ENCODE measurements at regions not wholly inside any gene's neighbourhood (a gene's known extent, or its start where the extent isn't known, plus 50 kb on each side); places are given as distances from the start of the nearest gene placed in this dataset.

DNA sequence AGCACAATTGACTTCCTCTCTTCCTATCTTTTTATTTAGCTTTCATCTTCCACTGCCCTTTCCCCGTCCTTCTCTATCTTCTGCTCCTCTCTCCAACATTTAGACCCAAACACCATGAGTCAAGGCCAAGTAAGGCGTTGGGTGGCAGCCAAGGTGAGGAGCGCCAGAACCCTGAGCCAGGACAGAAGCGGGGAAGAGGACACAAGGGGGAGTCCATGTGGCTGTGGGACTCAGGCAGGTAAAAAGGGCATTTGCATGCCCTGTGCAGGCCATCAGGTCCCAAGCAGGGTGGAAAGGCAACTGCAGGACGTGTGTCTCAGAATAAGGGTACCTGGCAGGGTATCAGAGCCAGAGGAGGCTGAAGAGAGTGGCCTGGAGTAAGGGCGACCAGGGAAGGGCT, 192.4 kb upstream of the PFKP start:
- no peaks in the 10 kb centered on the region for H3K36me3 ChIP-seq (ENCODE audit: low read depth)
- DNase-seq (ENCODE audit: low spot score) (no peak), ATAC-seq (ENCODE audit: low read depth) (no peak)
- no peak overlapping the region for H3K4me3 ChIP-seq (ENCODE audit: severe bottlenecking)
- H3K4me1 ChIP-seq (ENCODE audit: insufficient read depth, poor library complexity, severe bottlenecking), result no peaks in the 10 kb centered on the region
- H3K27me3 ChIP-seq (ENCODE audit: insufficient read depth, poor library complexity, severe bottlenecking), result peaks cover 10% of the 10 kb centered on the region
- H3K9me3 ChIP-seq (ENCODE audit: severe bottlenecking), result no peaks in the 10 kb centered on the region
- no peak overlapping the region for H3K27ac ChIP-seq (ENCODE audit: poor library complexity, severe bottlenecking)
- TF ChIP-seq, protein P1, sequence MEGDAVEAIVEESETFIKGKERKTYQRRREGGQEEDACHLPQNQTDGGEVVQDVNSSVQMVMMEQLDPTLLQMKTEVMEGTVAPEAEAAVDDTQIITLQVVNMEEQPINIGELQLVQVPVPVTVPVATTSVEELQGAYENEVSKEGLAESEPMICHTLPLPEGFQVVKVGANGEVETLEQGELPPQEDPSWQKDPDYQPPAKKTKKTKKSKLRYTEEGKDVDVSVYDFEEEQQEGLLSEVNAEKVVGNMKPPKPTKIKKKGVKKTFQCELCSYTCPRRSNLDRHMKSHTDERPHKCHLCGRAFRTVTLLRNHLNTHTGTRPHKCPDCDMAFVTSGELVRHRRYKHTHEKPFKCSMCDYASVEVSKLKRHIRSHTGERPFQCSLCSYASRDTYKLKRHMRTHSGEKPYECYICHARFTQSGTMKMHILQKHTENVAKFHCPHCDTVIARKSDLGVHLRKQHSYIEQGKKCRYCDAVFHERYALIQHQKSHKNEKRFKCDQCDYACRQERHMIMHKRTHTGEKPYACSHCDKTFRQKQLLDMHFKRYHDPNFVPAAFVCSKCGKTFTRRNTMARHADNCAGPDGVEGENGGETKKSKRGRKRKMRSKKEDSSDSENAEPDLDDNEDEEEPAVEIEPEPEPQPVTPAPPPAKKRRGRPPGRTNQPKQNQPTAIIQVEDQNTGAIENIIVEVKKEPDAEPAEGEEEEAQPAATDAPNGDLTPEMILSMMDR (IDR thresholded peaks at IDR 0.05; ENCODE audit: poor library complexity, severe bottlenecking), result no peak

DNA sequence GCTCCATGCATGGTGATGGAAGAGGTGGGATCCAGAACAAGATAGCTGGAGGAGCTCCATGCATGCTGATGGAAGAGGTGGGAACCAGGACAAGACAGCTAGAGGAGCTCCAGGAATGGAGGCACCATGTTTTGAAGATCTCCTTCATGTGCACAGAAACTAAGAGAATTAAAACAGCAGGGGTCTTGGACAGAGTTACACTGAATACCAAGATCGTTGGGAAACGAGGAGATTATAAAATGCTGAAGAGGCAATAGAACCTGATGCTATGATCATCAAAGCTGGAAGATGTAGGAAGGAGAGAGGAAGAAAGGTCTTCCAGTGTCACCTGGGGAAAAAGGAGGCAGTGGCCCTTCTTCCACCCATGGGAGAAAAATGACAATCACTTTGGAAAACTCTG, 193.6 kb upstream of the PFKP start:
- TF ChIP-seq, protein P1 (IDR thresholded peaks at IDR 0.05; ENCODE audit: poor library complexity, severe bottlenecking), result no peak
- no peaks in the 10 kb centered on the region for H3K9me3 ChIP-seq (ENCODE audit: severe bottlenecking)
- H3K4me3 ChIP-seq (ENCODE audit: severe bottlenecking), result no peak overlapping the region
- DNase-seq (ENCODE audit: low spot score) (no peak), ATAC-seq (ENCODE audit: low read depth) (no peak)
- H3K27ac ChIP-seq (ENCODE audit: poor library complexity, severe bottlenecking), result no peak overlapping the region
- H3K4me1 ChIP-seq (ENCODE audit: insufficient read depth, poor library complexity, severe bottlenecking), result no peaks in the 10 kb centered on the region
- H3K36me3 ChIP-seq (ENCODE audit: low read depth), result no peaks in the 10 kb centered on the region
- H3K27me3 ChIP-seq (ENCODE audit: insufficient read depth, poor library complexity, severe bottlenecking), result peaks cover 10% of the 10 kb centered on the region

DNA sequence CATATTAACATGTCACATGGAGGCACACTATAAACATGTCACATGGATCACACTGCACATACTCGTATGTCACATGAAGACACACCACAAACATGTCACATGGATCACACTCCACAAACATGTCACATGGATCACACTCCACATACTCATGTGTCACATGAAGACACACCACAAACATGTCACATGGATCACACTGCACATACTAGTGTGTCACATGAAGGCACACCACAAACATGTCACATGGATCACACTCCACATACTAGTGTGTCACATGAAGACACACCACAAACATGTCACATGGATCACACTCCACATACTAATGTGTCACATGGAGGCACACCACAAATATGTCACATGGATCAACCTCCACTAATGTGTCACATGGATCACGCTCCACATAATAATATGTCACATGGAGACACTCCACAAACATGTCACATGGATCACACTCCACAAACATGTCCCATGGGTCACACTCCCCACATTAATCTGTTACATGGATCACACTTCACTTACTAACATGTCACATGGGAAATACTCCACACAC, 195.6 kb upstream of the PFKP start:
- Histone ChIP-seq H3K27me3 (ENCODE audit: insufficient read depth, poor library complexity, severe bottlenecking) (no peaks in the 10 kb centered on the region), H3K27ac (ENCODE audit: poor library complexity, severe bottlenecking) (no peak overlapping the region), H3K4me1 (ENCODE audit: insufficient read depth, poor library complexity, severe bottlenecking) (no peaks in the 10 kb centered on the region), H3K4me3 (ENCODE audit: severe bottlenecking) (no peak overlapping the region), H3K36me3 (ENCODE audit: low read depth) (no peaks in the 10 kb centered on the region), H3K9me3 (ENCODE audit: severe bottlenecking) (no peaks in the 10 kb centered on the region)
- DNase-seq (ENCODE audit: low spot score) (no peak), ATAC-seq (ENCODE audit: low read depth) (no peak)
- TF ChIP-seq, protein P1 (IDR thresholded peaks at IDR 0.05; ENCODE audit: poor library complexity, severe bottlenecking), result no peak

DNA sequence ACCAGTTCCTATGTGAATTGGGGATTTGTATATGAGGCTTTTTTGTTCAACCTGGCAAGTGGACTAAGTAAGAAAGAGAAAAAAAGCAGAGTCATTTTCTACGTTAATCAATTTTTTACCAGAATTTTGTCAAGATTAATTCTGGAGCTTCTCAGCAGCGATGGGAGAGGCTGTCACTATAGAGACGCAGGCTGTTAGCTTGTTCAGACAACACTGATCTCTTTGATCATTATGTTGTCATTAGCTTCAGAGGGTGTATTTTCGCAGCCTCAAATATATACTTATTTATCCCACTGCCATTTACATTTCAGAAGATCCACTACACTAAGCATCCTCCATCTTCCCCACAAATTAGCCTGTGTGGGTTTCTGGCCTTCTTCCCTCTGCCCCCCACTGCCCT, 196.7 kb upstream of the PFKP start:
- no peaks in the 10 kb centered on the region for H3K4me1 ChIP-seq (ENCODE audit: insufficient read depth, poor library complexity, severe bottlenecking)
- no peak overlapping the region for H3K27ac ChIP-seq (ENCODE audit: poor library complexity, severe bottlenecking)
- H3K9me3 ChIP-seq (ENCODE audit: severe bottlenecking), result no peaks in the 10 kb centered on the region
- DNase-seq (ENCODE audit: low spot score) (no peak), ATAC-seq (ENCODE audit: low read depth) (no peak)
- no peaks in the 10 kb centered on the region for H3K36me3 ChIP-seq (ENCODE audit: low read depth)
- no peak overlapping the region for H3K4me3 ChIP-seq (ENCODE audit: severe bottlenecking)
- TF ChIP-seq, protein P1 (IDR thresholded peaks at IDR 0.05; ENCODE audit: poor library complexity, severe bottlenecking), result no peak
- H3K27me3 ChIP-seq (ENCODE audit: insufficient read depth, poor library complexity, severe bottlenecking), result no peaks in the 10 kb centered on the region

- H3K27me3 ChIP-seq (ENCODE audit: insufficient read depth, poor library complexity, severe bottlenecking), result no peaks in the 10 kb centered on the region
- no peaks in the 10 kb centered on the region for H3K9me3 ChIP-seq (ENCODE audit: severe bottlenecking)
- ATAC-seq (ENCODE audit: low read depth), result no peak
- no peaks in the 10 kb centered on the region for H3K36me3 ChIP-seq (ENCODE audit: low read depth)
- H3K4me3 ChIP-seq (ENCODE audit: severe bottlenecking), result no peak overlapping the region
- TF ChIP-seq, protein P1 (IDR thresholded peaks at IDR 0.05; ENCODE audit: poor library complexity, severe bottlenecking), result no peak
- no peak overlapping the region for H3K27ac ChIP-seq (ENCODE audit: poor library complexity, severe bottlenecking)
- no peaks in the 10 kb centered on the region for H3K4me1 ChIP-seq (ENCODE audit: insufficient read depth, poor library complexity, severe bottlenecking)
- no peak for DNase-seq (ENCODE audit: low spot score)
These were observed 199.5 kb upstream of the PFKP start for GRCh38 chr10:2867788-2868299.

Data from RWPE2 (cell line).